Liver (tissue), 8 donors: ENCODE measurements at regions not wholly inside any gene's neighbourhood (a gene's known extent, or its start where the extent isn't known, plus 50 kb on each side); places are given as distances from the start of the nearest gene placed in this dataset.

Experiments
- DNase-seq: peaks from one replicate; pipeline ENCODE4 v3.0.0-alpha.2; 2017; ENCODE audit warnings: low spot score
- H3K27ac ChIP-seq, 2 donors: one replicate each; pipeline ENCODE4 v1.7.0; 2013; ENCODE audit warnings: inconsistent platforms in 2 of 2, low read length in 2 of 2, control low read depth in 1 of 2, low read depth in 1 of 2, mild to moderate bottlenecking in 1 of 2
- H3K27me3 ChIP-seq, 4 donors: one replicate each; pipeline versions ENCODE4 v1.6.1 to v1.7.0; 2013; ENCODE audit warnings: low read length in 3 of 4, inconsistent platforms in 1 of 4, mild to moderate bottlenecking in 1 of 4, moderate library complexity in 1 of 4; ENCODE audit not compliant: control insufficient read depth in 4 of 4, insufficient read depth in 4 of 4
- H3K36me3 ChIP-seq, 4 donors: one replicate each; pipeline versions ENCODE4 v1.6.1 to v1.7.0; 2013; ENCODE audit warnings: low read length in 3 of 4, mild to moderate bottlenecking in 3 of 4, low read depth in 1 of 4, moderate library complexity in 1 of 4; ENCODE audit not compliant: control insufficient read depth in 4 of 4, insufficient read depth in 3 of 4
- H3K4me1 ChIP-seq, 4 donors: one replicate each; pipeline versions ENCODE4 v1.6.1 to v1.7.0; 2013; ENCODE audit warnings: low read length in 3 of 4, mild to moderate bottlenecking in 3 of 4, moderate library complexity in 1 of 4; ENCODE audit not compliant: control insufficient read depth in 4 of 4, insufficient read depth in 4 of 4
- H3K4me3 ChIP-seq, 3 donors: one replicate each; pipeline versions ENCODE4 v1.6.1 to v1.7.0; 2013; ENCODE audit warnings: low read length in 3 of 3, control low read depth in 1 of 3, low read depth in 1 of 3, mild to moderate bottlenecking in 1 of 3
- H3K9ac ChIP-seq, 2 donors: one replicate each; pipeline ENCODE4 v1.7.0; 2013; ENCODE audit warnings: low read length in 2 of 2, mild to moderate bottlenecking in 2 of 2, moderate library complexity in 2 of 2, control low read depth in 1 of 2, low read depth in 1 of 2
- H3K9me3 ChIP-seq, 4 donors: one replicate each; pipeline versions ENCODE4 v1.6.1 to v1.7.0; 2013; ENCODE audit warnings: low read length in 3 of 4; ENCODE audit not compliant: control insufficient read depth in 4 of 4
- EGR1 ChIP-seq, 2 donors: IDR thresholded peaks; 2 replicates each; pipeline ENCODE4 v1.6.1; 2016 to 2018; ENCODE audit warnings: antibody characterized with exemption in 2 of 2, low read depth in 2 of 2
- FOXA1 ChIP-seq: IDR thresholded peaks from 2 replicates; pipeline ENCODE4 v1.6.1; 2016; ENCODE audit warnings: antibody characterized with exemption
- GABPA ChIP-seq, 2 donors: IDR thresholded peaks in 1 of 2; conservative IDR thresholded peaks in 1 of 2; 2 replicates each; pipeline ENCODE4 v1.6.1; 2016; ENCODE audit warnings: antibody characterized with exemption in 2 of 2, mild to moderate bottlenecking in 1 of 2, moderate library complexity in 1 of 2
- HNF4A ChIP-seq, 2 donors: conservative IDR thresholded peaks; 2 replicates each; pipeline ENCODE4 v1.6.1; 2016; ENCODE audit warnings: antibody characterized with exemption in 2 of 2, mild to moderate bottlenecking in 2 of 2
- HNF4G ChIP-seq: IDR thresholded peaks from 2 replicates; pipeline ENCODE4 v1.6.1; 2016; ENCODE audit warnings: antibody characterized with exemption
- JUND ChIP-seq, 2 donors: IDR thresholded peaks; 2 replicates each; pipeline ENCODE4 v1.6.1; 2016; ENCODE audit warnings: antibody characterized with exemption in 2 of 2
- NR2F2 ChIP-seq: IDR thresholded peaks from 2 replicates; pipeline ENCODE4 v1.6.1; 2016; ENCODE audit warnings: antibody characterized with exemption
- RAD21 ChIP-seq, 2 donors: IDR thresholded peaks; 2 replicates each; pipeline ENCODE4 v1.6.1; 2016; ENCODE audit warnings: antibody characterized with exemption in 2 of 2, mild to moderate bottlenecking in 2 of 2
- REST ChIP-seq: IDR thresholded peaks from 2 replicates; pipeline ENCODE4 v1.6.1; 2016; ENCODE audit warnings: antibody characterized with exemption, mild to moderate bottlenecking
- RXRA ChIP-seq, 2 donors: IDR thresholded peaks; 2 replicates each; pipeline ENCODE4 v1.6.1; 2017 to 2018; ENCODE audit warnings: antibody characterized with exemption in 2 of 2, mild to moderate bottlenecking in 1 of 2
- TAF1 ChIP-seq: conservative IDR thresholded peaks from 2 replicates; pipeline ENCODE4 v1.6.1; 2016; ENCODE audit warnings: antibody characterized with exemption, mild to moderate bottlenecking
- YY1 ChIP-seq: IDR thresholded peaks from 2 replicates; pipeline ENCODE4 v1.6.1; 2016; ENCODE audit warnings: antibody characterized with exemption, mild to moderate bottlenecking
- WGBS: extraction: QIAGEN DNeasy Blood & Tissue Kit; methylation state at CpG from one replicate; pipeline ENCODE4 v1.1.7; 2013; 5-methylcytosine and 5-hydroxymethylcytosine counted together
- TF ChIP-seq, protein P1 (sequence below): IDR thresholded peaks from 2 replicates; pipeline ENCODE4 v1.6.1; 2016; ENCODE audit warnings: antibody characterized with exemption
- TF ChIP-seq, protein P2 (sequence below): IDR thresholded peaks from 2 replicates; pipeline ENCODE4 v1.6.1; 2016; ENCODE audit warnings: antibody characterized with exemption
- TF ChIP-seq, protein P3 (sequence below): IDR thresholded peaks from 2 replicates; pipeline ENCODE4 v1.6.1; 2016; ENCODE audit warnings: antibody characterized with exemption
- TF ChIP-seq, protein P4 (sequence below): fragments of 150-350 bp; IDR thresholded peaks from 2 replicates; pipeline ENCODE4 v1.5.1; 2017; ENCODE audit warnings: improper control_type of control experiment, low read depth, low read length; ENCODE audit not compliant: missing input control
- donor health status: healthy.
- donor health status: healthy.
- donor health status: healthy.
- donor health status: healthy.
- donor health status: healthy.

GRCh38 chr2:120669121-120669952 lies 66.3 kb upstream of the GLI2 start:
- no peak for DNase-seq
- no peak for TF ChIP-seq RAD21 (IDR thresholded peaks at IDR 0.05)
- TF ChIP-seq HNF4A (conservative IDR thresholded peaks at IDR 0.05), result no peak
- no peak for TF ChIP-seq NR2F2
- WGBS, result 29% methylated on average over 23 of the region's 23 CpGs
- H3K36me3 ChIP-seq, result no peaks in the 10 kb centered on the region
- peaks cover 0 to 9% (median 3%) of the 10 kb centered on the region in 4 donors for H3K27me3 ChIP-seq
- peaks cover 0 to 8% (median 3%) of the 10 kb centered on the region in 4 donors for H3K9me3 ChIP-seq
- H3K9ac ChIP-seq, result no peak overlapping the region
- H3K27ac ChIP-seq, result no peak overlapping the region
- no peaks in the 10 kb centered on the region for H3K4me1 ChIP-seq
- H3K4me3 ChIP-seq, result no peak overlapping the region

DNA sequence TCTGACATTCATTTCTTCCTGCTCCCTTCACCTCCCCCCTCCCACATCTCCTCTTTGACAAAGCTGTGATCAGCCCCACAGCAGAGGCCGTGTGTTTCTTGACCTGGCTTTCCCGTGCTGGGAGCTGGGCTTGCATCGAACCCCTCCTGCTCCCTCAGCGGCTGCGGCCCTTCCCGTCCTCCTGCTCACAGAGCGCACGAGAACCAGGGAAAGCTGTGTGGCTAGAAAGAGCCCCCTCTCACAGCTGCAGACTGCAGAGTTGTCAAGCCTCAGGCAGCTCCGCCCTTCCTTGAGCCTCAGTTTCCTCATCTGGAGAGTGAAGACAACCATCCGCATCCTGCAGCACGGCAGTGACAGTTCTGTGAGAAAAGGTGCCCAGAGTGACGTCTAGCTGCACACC lies 65.7 kb upstream of the GLI2 start:
- TF ChIP-seq YY1 (no peak), JUND (IDR thresholded peaks at IDR 0.05) (no peak), GABPA (IDR thresholded peaks at IDR 0.05 in 1 of 2, conservative IDR thresholded peaks at IDR 0.05 in 1 of 2) (no peak), TAF1 (no peak), HNF4A (conservative IDR thresholded peaks at IDR 0.05) (no peak), FOXA1 (no peak), HNF4G (no peak), RAD21 (IDR thresholded peaks at IDR 0.05) (no peak), REST (no peak), EGR1 (IDR thresholded peaks at IDR 0.05; ENCODE audit: low read depth in 2 of 2) (no peak), RXRA (IDR thresholded peaks at IDR 0.05) (no peak), NR2F2 (no peak)
- TF ChIP-seq, protein P1, sequence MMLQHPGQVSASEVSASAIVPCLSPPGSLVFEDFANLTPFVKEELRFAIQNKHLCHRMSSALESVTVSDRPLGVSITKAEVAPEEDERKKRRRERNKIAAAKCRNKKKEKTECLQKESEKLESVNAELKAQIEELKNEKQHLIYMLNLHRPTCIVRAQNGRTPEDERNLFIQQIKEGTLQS, result no peak
- TF ChIP-seq, protein P2, sequence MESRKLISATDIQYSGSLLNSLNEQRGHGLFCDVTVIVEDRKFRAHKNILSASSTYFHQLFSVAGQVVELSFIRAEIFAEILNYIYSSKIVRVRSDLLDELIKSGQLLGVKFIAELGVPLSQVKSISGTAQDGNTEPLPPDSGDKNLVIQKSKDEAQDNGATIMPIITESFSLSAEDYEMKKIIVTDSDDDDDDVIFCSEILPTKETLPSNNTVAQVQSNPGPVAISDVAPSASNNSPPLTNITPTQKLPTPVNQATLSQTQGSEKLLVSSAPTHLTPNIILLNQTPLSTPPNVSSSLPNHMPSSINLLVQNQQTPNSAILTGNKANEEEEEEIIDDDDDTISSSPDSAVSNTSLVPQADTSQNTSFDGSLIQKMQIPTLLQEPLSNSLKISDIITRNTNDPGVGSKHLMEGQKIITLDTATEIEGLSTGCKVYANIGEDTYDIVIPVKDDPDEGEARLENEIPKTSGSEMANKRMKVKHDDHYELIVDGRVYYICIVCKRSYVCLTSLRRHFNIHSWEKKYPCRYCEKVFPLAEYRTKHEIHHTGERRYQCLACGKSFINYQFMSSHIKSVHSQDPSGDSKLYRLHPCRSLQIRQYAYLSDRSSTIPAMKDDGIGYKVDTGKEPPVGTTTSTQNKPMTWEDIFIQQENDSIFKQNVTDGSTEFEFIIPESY, result no peak
- TF ChIP-seq, protein P3, sequence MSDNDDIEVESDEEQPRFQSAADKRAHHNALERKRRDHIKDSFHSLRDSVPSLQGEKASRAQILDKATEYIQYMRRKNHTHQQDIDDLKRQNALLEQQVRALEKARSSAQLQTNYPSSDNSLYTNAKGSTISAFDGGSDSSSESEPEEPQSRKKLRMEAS, result no peak
- TF ChIP-seq, protein P4, sequence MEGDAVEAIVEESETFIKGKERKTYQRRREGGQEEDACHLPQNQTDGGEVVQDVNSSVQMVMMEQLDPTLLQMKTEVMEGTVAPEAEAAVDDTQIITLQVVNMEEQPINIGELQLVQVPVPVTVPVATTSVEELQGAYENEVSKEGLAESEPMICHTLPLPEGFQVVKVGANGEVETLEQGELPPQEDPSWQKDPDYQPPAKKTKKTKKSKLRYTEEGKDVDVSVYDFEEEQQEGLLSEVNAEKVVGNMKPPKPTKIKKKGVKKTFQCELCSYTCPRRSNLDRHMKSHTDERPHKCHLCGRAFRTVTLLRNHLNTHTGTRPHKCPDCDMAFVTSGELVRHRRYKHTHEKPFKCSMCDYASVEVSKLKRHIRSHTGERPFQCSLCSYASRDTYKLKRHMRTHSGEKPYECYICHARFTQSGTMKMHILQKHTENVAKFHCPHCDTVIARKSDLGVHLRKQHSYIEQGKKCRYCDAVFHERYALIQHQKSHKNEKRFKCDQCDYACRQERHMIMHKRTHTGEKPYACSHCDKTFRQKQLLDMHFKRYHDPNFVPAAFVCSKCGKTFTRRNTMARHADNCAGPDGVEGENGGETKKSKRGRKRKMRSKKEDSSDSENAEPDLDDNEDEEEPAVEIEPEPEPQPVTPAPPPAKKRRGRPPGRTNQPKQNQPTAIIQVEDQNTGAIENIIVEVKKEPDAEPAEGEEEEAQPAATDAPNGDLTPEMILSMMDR, result no peak

More for the DNA sequence above, 65.7 kb upstream of the GLI2 start:
- peaks cover 0 to 9% (median 3%) of the 10 kb centered on the region in 4 donors for H3K27me3 ChIP-seq
- DNase-seq, result no peak
- no peak overlapping the region for H3K9ac ChIP-seq
- H3K4me1 ChIP-seq, result no peaks in the 10 kb centered on the region
- H3K27ac ChIP-seq, result no peak overlapping the region
- 73% methylated on average over 12 of the region's 12 CpGs for WGBS
- no peaks in the 10 kb centered on the region for H3K36me3 ChIP-seq
- peaks cover 0 to 8% (median 3%) of the 10 kb centered on the region in 4 donors for H3K9me3 ChIP-seq
- no peak overlapping the region for H3K4me3 ChIP-seq
